ENCODE measurements at regions not wholly inside any gene's neighbourhood (a gene's known extent, or its start where the extent isn't known, plus 50 kb on each side); places are given as distances from the start of the nearest gene placed in this dataset.

GRCh38 chr3:190239325-190239724, 82.9 kb downstream of the CLDN1 start:
- TF ChIP-seq CTCF (IDR thresholded peaks at IDR 0.05; ENCODE audit: low read length) = no peak
- TF ChIP-seq EZH2 (IDR thresholded peaks at IDR 0.05; ENCODE audit: borderline replicate concordance, low read length) = no peak

Data from OCI-LY1 (cell line).